ENCODE measurements at regions not wholly inside any gene's neighbourhood (a gene's known extent, or its start where the extent isn't known, plus 50 kb on each side); places are given as distances from the start of the nearest gene placed in this dataset.
"Not testable (repeated sequence)": the region's sequence is repeated elsewhere in the genome, so short reads cannot be mapped to it uniquely, and the experiment has no call there.

- not testable (repeated sequence) for DNase-seq
These were observed 429.6 kb downstream of the DIRAS2 start for GRCh38 chr9:90213045-90213444.

GRCh38 chr9:90219548-90220118 lies 423.0 kb downstream of the DIRAS2 start:
- no peak for DNase-seq

- not testable (repeated sequence) for DNase-seq
These were observed 420.7 kb downstream of the DIRAS2 start for GRCh38 chr9:90221899-90222298.

- not testable (repeated sequence) for DNase-seq
These were observed 415.7 kb downstream of the DIRAS2 start for GRCh38 chr9:90226839-90227338.

DNA sequence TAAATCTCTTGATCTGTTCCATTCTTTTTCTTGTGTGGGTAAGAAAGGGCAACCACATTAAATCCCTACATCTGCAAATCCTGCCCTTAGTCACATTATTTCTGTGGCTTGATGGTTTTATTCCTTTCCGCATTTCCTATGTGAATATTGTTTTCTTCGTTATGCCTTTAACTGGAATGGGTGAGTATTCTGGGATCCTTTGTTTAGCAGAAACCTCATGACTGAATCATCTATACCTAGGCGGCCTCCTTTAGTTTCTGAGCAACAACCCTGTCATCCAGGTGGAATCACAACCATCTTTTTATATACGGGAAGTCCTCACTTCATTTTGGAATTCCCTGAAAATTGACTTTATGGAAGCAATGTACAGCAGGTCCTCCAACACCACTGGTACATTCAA lies 409.5 kb downstream of the DIRAS2 start:
- DNase-seq, result not testable (repeated sequence)

DNA sequence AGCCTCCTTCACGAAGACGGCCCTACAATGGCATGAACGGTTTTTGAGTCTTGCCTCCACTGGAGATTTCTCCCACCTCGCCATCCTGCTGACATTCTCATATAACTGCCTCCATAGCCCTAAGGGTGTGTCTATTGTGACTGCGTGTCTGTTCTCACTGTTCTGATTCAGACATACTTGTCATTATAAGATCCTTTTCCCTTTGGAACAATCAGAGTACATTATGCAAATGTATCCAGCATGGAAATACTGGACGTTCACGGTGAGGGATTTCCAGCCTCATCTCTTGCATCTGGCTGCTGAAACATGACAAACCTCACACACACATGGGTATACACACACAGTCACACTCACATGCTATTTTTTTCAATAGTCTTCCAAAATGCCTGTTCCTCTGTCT lies 402.1 kb downstream of the DIRAS2 start:
- DNase-seq, result peak; percentile 2

- DNase-seq, result no peak
These were observed 397.0 kb downstream of the DIRAS2 start for GRCh38 chr9:90245661-90246060.

DNA sequence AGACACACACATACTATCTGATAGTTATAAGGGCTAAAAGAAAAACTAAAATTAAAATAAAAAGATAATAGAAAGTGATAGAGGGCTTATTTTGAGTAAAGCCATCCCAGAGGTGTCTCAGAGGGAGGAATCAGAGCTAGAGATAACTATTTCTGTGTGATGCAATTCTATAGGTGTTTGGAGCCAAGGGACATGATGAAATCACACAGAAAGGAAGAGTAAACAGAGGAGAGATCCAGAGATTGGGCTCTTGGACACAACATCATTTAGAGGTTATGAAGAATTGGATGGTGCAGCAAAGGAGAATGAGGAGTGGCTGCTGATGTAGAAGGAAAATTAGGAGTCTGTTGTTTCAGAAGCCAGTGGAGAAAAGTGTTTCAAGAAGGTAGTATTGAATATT lies 393.5 kb downstream of the DIRAS2 start:
- DNase-seq, result no peak

DNA sequence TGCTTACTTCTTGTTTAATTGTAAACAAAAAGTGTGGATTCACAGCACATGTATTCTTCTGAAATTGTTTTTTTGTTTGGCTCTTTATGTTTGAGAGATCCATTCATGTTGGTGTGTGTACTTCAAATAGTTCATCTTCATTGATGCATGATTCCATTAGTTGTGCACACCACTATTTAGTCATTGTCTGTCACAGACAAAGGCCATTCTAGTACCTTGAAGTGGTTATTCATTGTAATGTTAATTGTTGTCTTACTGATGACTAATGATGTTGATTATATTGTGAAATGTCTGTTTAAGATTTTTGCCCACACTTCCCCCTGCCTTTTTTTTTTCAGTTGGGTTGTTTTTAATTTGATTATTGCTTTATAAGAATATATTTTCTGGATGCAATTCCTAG lies 391.3 kb downstream of the DIRAS2 start:
- no peak for DNase-seq

DNA sequence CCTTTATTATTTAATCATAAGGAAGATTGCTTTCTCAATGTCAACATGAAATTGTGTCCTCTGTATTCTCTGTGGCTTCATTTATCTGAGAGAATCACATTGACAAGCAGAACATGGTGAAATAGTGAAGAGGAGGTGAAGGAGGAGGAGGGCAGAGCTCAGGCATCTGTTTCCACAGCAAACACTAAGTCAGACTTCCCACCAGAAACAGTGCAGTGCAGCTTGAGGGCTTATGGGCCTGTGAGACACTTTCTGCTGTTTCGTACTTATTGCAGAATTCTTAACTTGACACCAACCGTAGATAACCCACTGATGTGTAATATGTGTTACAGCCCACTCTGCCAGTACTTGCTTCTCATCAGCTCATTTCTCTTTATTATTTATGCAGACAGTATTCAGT lies 386.3 kb downstream of the DIRAS2 start:
- DNase-seq, result no peak

- no peak for DNase-seq
These were observed 383.0 kb downstream of the DIRAS2 start for GRCh38 chr9:90259311-90260246.

GRCh38 chr9:90261698-90262097 lies 380.9 kb downstream of the DIRAS2 start:
- DNase-seq, result no peak

GRCh38 chr9:90268613-90269012 lies 374.0 kb downstream of the DIRAS2 start:
- no peak for DNase-seq

DNA sequence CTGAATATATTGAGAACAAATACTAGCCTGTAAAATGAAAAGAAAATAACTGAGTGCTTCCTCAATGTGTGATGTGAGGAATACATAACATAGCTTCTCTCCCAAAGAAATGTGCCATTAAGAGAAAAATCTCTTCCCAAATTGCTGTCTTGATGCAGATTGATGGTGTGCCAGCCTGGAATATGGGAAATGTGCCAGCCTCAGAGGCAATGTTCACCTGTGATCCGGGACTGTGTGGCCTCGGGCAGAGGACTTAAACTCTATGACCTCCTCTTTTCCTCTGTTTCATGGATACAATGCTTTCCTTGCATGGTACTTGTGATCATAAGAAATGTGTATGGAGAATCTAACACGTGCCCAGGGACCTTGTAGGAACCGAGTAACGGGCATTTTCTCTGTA lies 370.9 kb downstream of the DIRAS2 start:
- DNase-seq, result no peak

DNA sequence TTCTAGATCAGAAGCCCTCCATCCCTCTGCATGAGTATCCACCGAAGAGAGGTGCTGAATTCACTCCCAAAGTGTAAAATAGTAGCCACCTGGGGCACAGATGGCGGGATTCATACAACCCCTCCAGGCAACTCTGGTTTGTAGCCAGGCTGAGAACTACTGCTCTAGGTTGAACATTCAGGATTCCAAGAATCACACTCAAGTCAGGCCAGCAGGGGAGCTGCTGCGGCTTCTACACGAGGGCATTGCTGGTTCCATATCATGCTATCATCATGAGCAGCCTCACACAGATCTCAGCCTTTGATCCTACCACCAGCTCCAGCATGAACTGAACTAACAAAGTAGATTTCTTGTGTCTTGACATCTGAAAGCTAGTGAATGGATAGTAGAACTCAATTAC lies 367.9 kb downstream of the DIRAS2 start:
- no peak for DNase-seq

DNA sequence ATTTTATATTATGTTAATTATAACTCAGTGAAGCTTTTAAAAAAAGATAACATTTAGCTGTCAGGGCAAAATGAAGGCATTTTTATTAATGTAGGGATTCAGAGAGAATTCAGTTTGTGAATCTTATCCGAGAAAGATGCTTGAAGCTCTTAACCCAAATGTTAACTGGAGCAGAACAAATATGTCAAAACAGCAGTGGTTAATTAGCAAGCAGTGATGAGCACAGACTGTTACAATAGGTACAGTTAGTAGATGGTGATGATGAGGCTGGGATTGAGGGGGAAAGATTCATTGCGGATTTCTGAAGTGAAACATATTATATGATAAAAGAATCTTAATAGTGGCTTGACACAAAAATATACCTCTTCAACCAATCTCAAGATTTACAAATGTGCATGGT lies 356.7 kb downstream of the DIRAS2 start:
- DNase-seq, result no peak

- no peak for DNase-seq
These were observed 354.9 kb downstream of the DIRAS2 start for GRCh38 chr9:90287567-90288274.

- DNase-seq, result no peak
These were observed 354.4 kb downstream of the DIRAS2 start for GRCh38 chr9:90288275-90288639.

- DNase-seq, result no peak
These were observed 351.7 kb downstream of the DIRAS2 start for GRCh38 chr9:90290716-90291485.

- no peak for DNase-seq
These were observed 346.1 kb downstream of the DIRAS2 start for GRCh38 chr9:90296539-90296938.

DNA sequence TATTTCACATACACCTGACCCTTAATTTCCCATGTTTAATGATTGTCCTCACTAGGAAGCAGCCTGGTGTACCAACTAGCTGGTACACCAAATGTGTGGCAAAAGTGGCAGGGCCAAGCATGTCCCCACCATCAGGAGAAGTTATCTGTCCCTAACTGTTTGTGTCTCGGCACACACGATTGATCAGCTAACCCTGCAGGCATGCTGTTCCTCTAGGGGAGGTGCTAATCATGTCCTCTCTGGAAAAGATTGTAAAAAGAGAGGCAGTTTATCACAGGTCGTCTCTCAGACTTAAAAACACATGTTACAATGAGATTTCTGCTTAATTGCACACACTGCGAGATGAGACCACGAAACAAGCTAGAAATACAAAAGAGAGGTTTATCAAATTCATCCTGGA lies 342.7 kb downstream of the DIRAS2 start:
- no peak for DNase-seq

GRCh38 chr9:90300611-90301276 lies 341.9 kb downstream of the DIRAS2 start:
- no peak for DNase-seq

Data from NCI-H187 treated with DMSO at 0.1 percent for 48 hours (cell line).